ENCODE measurements at regions not wholly inside any gene's neighbourhood (a gene's known extent, or its start where the extent isn't known, plus 50 kb on each side); places are given as distances from the start of the nearest gene placed in this dataset.

DNA sequence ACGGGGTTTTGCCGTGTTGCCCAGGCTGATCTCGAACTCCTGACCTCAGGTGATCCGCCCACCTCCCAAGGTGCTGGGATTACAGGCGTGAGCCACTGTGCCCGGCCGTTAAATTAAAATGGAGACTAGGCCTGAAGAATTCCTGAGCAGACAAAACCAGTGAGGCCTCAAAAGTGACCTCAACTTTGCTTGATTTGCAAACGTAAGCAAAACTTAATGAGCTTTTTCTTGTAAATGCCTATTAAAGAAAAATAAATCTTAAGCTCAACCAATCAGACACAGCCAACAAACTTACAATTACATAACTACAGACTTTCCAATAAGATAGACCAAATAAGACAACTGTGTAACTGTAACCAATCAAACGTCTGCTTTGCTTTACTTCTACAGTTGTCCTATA is 111.3 kb upstream of the SEMA6A start:
- Mint-ChIP-seq H3K36me3 (ENCODE audit: low read depth) (no peaks in the 10 kb centered on the region), H3K27ac (ENCODE audit: unreplicated experiment) (no peak overlapping the region), H3K9me3 (no peaks in the 10 kb centered on the region), H3K27me3 (ENCODE audit: low read depth) (no peaks in the 10 kb centered on the region), H3K4me3 (no peak overlapping the region), H3K4me1 (peaks cover 29% of the 10 kb centered on the region)
- TF ChIP-seq CTCF (conservative IDR thresholded peaks at IDR 0.05), result no peak
- no peak for DNase-seq (ENCODE audit: low read depth, low spot score)

GRCh38 chr5:116685069-116685468 is 110.4 kb upstream of the SEMA6A start:
- Mint-ChIP-seq H3K4me1 (peaks cover 29% of the 10 kb centered on the region), H3K36me3 (ENCODE audit: low read depth) (no peaks in the 10 kb centered on the region), H3K27me3 (ENCODE audit: low read depth) (no peaks in the 10 kb centered on the region), H3K9me3 (no peaks in the 10 kb centered on the region), H3K27ac (ENCODE audit: unreplicated experiment) (no peak overlapping the region), H3K4me3 (no peak overlapping the region)
- DNase-seq (ENCODE audit: low read depth, low spot score), result no peak
- no peak for TF ChIP-seq CTCF (conservative IDR thresholded peaks at IDR 0.05)

DNA sequence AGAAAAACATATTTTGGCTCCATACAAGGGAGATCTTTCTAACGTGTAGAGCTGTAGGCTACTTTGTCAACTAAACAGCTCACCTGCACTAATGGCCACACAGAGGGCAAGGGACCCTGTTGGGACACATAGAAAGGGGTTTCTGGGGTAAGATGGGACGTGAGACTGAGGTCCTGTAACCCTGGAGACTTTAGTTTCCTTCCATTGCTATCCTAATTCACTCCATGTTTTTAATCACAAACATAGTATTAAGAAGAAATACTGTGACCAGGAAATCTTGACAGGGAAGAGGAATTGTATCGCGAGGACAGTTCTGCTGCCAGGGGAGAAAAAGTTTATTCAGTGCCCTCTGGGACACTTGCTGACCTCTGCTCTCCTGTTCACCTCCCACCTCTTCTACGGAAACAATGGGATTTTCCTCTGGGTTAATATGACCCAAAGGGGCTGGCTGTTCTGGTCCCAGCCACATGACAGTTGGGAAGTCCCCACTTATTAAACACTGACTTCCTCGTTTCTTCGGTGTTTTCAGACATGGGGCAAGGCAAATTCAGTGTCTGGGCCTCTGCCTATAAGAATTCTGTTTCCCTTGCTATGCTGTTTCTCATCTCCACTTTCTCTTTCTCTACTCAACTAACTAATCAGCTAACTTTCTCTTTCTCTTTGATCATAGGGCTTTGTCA is 106.9 kb upstream of the SEMA6A start:
- no peak for DNase-seq (ENCODE audit: low read depth, low spot score)
- Mint-ChIP-seq H3K27ac (ENCODE audit: unreplicated experiment) (peak overlapping the region; percentile 8), H3K9me3 (no peaks in the 10 kb centered on the region), H3K4me3 (no peak overlapping the region), H3K36me3 (ENCODE audit: low read depth) (no peaks in the 10 kb centered on the region), H3K27me3 (ENCODE audit: low read depth) (no peaks in the 10 kb centered on the region), H3K4me1 (peaks cover 24% of the 10 kb centered on the region)
- no peak for TF ChIP-seq CTCF (conservative IDR thresholded peaks at IDR 0.05)

GRCh38 chr5:116675626-116675910 is 100.9 kb upstream of the SEMA6A start:
- H3K4me3 Mint-ChIP-seq, result no peak overlapping the region
- DNase-seq (ENCODE audit: low read depth, low spot score), result no peak
- no peak overlapping the region for H3K27ac Mint-ChIP-seq (ENCODE audit: unreplicated experiment)
- H3K36me3 Mint-ChIP-seq (ENCODE audit: low read depth), result no peaks in the 10 kb centered on the region
- TF ChIP-seq CTCF (conservative IDR thresholded peaks at IDR 0.05), result no peak
- H3K4me1 Mint-ChIP-seq, result peaks cover 30% of the 10 kb centered on the region
- no peaks in the 10 kb centered on the region for H3K27me3 Mint-ChIP-seq (ENCODE audit: low read depth)
- peaks cover 8% of the 10 kb centered on the region for H3K9me3 Mint-ChIP-seq

GRCh38 chr5:116674881-116675625 is 100.4 kb upstream of the SEMA6A start:
- DNase-seq (ENCODE audit: low read depth, low spot score), result no peak
- Mint-ChIP-seq H3K36me3 (ENCODE audit: low read depth) (no peaks in the 10 kb centered on the region), H3K9me3 (peaks cover 8% of the 10 kb centered on the region), H3K27ac (ENCODE audit: unreplicated experiment) (no peak overlapping the region), H3K4me3 (no peak overlapping the region), H3K27me3 (ENCODE audit: low read depth) (no peaks in the 10 kb centered on the region), H3K4me1 (peaks cover 35% of the 10 kb centered on the region)
- no peak for TF ChIP-seq CTCF (conservative IDR thresholded peaks at IDR 0.05)

All from neural crest cell (in vitro differentiated cells).